GM19463 (cell line): ENCODE measurements at regions not wholly inside any gene's neighbourhood (a gene's known extent, or its start where the extent isn't known, plus 50 kb on each side); places are given as distances from the start of the nearest gene placed in this dataset.
A peak's percentile ranks its signal among the peaks of the same experiment; 100 is the strongest.
"Not testable (repeated sequence)": the region's sequence is repeated elsewhere in the genome, so short reads cannot be mapped to it uniquely, and the experiment has no call there.

Source experiments
- ATAC-seq: cut with Tn5 transposase; IDR thresholded peaks from one replicate; pipeline ENCODE4 v1.9.1; 2021; ENCODE audit warnings: mild to moderate bottlenecking, moderate library complexity; ENCODE audit not compliant: unreplicated experiment

GRCh38 chr2:31813016-31813415 lies 197.8 kb downstream of the MEMO1 start:
- ATAC-seq, result no peak

GRCh38 chr2:31812051-31812798 lies 198.6 kb downstream of the MEMO1 start:
- peak; percentile 94 for ATAC-seq

GRCh38 chr2:31811482-31811881 lies 199.3 kb downstream of the MEMO1 start:
- ATAC-seq, result no peak

- ATAC-seq, result no peak
Observed at GRCh38 chr2:31810200-31810917, 200.4 kb downstream of the MEMO1 start.

- no peak for ATAC-seq
Observed at GRCh38 chr2:31805688-31806087, 205.1 kb downstream of the MEMO1 start.

DNA sequence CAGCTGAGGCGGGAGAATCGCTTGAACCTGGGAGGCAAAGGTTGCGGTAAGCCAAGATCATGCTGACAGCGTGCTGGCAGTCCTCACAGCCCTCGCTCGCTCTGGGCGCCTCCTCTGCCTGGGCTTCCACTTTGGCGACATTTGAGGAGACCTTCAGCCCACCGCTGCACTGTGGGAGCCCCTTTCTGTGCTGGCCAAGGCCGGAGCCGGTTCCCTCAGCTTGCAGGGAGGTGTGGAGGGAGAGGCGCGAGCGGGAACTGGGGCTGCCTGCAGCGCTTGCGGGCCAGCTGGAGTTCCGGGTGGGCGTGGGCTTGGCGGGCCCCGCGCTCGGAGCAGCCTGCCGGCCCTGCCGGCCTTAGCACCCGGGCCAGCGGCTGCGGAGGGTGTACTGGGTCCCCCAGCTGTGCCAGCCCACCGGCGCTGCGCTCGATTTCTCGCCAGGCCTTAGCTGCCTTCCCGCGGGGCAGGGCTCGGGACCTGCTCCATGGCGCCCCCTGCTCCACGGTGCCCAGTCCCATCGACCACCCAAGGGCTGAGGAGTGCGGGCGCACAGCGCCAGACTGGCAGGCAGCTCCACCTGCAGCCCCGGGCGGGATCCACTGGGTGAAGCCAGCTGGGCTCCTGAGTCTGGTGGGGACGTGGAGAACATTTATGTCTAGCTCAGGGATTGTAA lies 207.2 kb downstream of the MEMO1 start:
- ATAC-seq, result not testable (repeated sequence)

DNA sequence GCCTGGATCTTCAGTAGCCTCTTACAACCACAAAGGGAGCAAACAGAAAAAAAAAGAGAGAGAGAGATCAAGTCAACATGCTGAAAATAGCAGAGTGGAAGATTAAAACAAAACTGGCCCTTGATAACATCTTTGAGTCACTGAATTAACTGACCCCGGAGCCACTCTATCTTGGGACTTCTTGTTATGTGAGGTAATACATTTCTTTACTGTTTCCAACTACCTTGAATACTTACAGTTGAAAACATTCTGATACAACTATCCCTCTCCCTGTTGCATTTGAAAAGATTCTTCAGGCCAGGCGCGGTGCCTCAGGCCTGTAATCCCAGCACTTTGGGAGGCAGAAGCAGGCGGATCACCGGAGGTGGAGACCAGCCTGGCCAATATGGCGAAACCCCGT lies 208.1 kb downstream of the MEMO1 start:
- no peak for ATAC-seq

- not testable (repeated sequence) for ATAC-seq
Observed at GRCh38 chr2:31799282-31799681, 211.5 kb downstream of the MEMO1 start.

DNA sequence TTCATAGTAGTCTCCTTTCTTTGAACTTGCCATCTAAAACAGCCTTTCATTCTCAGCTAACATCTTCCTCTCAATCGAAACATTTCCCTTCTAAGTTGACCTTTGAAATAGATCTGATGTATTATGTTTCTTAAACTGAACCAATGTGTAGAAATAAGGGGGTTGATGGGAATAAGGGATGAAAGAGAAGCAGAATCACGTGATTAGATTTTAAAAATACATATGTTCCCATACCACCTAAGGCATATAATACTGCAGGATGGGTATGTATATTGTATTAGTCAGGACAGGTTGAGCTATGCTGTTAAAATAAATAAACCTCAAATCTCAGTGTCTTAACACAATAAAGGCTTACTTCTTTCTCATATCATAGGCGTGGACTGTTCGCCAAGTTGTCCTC lies 207.5 kb upstream of the SRD5A2 start:
- no peak for ATAC-seq

- ATAC-seq, result peak; percentile 93
Observed at GRCh38 chr2:31785876-31786275, 205.1 kb upstream of the SRD5A2 start.

GRCh38 chr2:31784868-31785267 lies 204.1 kb upstream of the SRD5A2 start:
- ATAC-seq, result no peak

GRCh38 chr2:31783446-31784091 lies 202.8 kb upstream of the SRD5A2 start:
- not testable (repeated sequence) for ATAC-seq

- ATAC-seq, result no peak
Observed at GRCh38 chr2:31778153-31778552, 197.4 kb upstream of the SRD5A2 start.

DNA sequence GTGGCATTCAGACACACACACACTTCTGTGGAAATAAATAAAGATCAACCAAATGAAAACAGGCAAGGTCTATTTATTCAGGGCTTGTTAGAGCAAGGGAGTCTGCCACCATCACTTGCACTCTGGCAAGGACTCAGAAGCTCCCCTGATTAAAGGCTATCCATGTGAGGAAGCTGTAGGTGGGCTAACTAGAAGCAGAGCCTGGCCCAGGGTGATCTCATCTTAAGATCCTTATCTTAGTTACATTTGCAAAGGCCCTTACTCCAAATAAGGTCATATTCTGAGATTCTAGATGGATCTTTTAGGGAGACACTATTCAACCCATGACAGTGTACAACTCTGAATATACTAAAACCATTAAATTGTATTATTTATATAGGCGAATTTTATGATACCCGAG lies 190.0 kb upstream of the SRD5A2 start:
- ATAC-seq, result no peak

- no peak for ATAC-seq
Observed at GRCh38 chr2:31765078-31765945, 184.6 kb upstream of the SRD5A2 start.

- ATAC-seq, result no peak
Observed at GRCh38 chr2:31764169-31764568, 183.4 kb upstream of the SRD5A2 start.

DNA sequence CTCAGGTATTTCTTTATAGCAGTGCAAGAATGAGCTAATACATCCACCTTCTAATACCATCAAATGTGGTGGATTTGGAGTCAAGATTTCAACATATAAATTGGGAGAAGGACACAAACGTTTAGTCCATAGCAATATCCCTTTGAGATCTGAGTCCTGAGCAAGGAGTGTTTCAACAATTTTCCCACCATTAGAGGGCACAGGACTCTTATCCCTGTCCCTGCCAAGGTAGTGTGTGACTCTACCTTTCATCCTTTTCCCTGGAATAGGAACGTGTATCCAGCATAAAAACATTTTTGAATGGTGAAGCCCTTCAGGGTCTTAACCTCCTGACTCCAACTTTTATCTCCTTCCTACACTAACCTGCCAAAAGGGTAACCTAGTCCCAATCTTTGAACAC lies 181.3 kb upstream of the SRD5A2 start:
- no peak for ATAC-seq

DNA sequence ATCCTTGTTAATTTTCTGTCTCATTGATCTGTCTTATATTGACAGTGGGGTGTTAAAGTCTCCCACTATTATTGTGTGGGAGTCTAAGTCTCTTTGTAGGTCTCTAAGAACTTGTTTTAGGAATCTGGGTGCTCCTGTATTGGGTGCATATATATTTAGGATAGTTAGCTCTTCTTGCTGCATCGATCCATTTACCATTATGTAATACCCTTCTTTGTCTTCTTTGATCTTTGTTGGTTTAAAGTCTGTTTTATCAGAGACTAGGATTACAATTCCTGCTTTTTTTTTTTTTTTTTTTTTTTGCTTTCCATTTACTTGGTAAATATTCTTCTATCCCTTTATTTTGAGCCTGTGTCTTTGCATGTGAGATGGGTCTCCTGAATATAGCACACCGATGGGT lies 176.6 kb upstream of the SRD5A2 start:
- not testable (repeated sequence) for ATAC-seq

- ATAC-seq, result not testable (repeated sequence)
Observed at GRCh38 chr2:31748746-31749145, 168.0 kb upstream of the SRD5A2 start.

DNA sequence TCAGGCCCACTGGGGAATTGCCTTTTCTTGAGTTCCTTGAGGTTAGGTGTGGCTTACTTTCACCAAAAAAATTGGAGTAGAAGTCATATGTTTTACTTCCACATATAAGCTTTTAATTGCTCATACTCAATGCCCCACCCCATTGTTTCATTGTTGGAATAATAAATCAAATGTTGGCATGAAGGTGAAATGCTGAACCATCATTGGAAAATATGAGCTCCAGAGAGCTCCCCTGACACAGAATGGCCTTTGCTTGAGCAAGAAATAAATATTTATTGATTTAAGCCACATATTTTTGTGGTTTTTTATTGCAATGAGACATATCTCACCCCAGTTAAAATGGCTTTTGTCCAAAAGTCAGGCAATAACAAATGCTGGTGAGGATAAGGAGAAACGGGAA lies 167.3 kb upstream of the SRD5A2 start:
- no peak for ATAC-seq
